DMS 273 treated with DMSO at 0.1 percent for 48 hours (cell line): ENCODE measurements at regions not wholly inside any gene's neighbourhood (a gene's known extent, or its start where the extent isn't known, plus 50 kb on each side); places are given as distances from the start of the nearest gene placed in this dataset.

ENCODE experiments used
- DNase-seq: peaks from one replicate; lab custom pipeline; 2025; lab: John Stamatoyannopoulos, UW

- DNase-seq: no peak
Measured at GRCh38 chr16:51035110-51035498, 116.0 kb downstream of the SALL1 start.

DNA sequence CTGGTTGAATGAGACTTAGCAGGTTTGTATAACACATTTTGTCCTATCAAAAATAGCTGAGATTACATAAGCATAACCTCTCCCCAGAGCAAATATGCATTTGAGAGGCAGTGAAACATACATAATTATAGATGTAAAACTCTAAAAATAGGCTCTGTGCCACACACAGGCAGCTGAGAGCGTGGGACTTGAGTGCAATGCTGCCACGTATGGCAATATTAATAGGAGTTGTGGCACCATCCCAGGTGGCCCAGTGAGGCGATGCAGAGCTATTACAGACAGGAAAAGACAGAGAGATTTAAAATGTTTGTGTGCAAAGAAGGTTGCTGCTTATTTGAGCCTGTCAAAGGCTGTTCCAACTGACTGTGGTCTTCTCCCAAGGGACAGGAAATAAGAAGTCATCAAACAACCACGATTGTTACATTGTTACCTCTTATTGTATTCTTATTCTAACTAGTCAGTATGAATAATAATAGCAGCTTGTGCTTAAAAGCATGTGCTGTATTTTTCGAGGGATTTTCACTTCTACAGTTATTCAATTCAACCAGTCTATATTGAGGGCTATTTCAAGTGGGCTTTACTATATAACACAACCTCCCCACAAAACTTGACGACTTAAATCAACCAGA, 116.5 kb downstream of the SALL1 start:
- no peak for DNase-seq

DNA sequence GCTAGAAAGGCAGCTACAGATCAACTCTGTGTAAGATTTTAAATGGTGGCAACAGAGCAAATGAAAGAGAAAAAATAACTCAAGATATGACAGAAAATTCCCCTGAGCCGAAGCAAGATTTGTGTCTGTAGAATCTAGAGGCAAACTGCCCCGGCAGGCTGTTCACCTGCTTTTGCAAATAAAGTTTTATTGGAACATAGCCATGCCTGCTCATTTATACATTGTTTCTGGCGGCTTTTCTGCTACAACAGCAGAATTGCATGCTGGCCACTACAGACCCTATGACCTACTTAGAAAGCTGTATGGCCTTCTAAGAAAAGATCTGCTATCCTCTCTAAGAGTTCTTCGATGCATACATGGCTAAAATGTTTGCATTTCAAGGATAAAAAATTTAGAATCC, 119.5 kb downstream of the SALL1 start:
- no peak for DNase-seq

DNA sequence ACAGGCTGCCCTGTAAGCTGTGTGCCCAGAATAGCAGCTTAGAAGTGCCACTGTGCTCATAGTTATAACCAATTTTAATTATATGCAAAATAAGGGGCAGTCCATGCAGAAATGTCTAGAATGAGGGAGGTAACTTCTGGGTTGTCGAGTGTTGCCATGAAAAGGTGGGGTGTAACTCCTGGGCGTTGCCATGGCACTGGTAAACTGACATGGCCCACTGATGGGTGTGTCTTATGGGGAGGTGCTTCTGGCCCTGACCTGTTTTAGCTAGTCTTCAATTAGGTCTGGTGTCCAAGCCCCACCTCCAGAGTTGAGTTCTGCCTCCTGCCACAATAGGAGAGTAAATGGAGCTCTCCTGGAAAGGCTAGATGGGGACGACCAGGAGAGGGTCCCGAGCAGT, 120.6 kb downstream of the SALL1 start:
- no peak for DNase-seq

- no peak for DNase-seq
Measured at GRCh38 chr16:51025588-51026290, 125.3 kb downstream of the SALL1 start.

- DNase-seq: no peak
Measured at GRCh38 chr16:51024703-51025102, 126.4 kb downstream of the SALL1 start.

DNA sequence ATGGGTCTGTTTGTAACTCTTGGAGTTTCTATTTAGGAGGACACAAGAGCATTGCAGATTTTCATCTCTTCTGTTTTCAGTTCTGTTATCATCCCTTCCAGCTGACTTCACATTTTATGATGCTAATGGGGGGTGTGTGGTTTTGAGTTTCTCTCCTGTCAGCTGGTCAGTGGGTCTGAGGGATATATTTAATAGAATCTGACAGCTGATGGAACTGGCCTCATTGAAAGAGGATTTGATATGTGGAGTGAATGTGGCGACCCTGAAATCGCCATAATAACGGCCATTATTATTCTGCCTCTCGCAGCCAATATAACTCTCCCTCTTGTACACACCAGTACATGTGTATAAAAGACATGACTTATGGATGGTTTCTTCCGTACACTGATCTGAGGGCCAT, 128.1 kb downstream of the SALL1 start:
- DNase-seq: no peak

GRCh38 chr16:51019617-51020016, 131.5 kb downstream of the SALL1 start:
- DNase-seq: no peak

DNA sequence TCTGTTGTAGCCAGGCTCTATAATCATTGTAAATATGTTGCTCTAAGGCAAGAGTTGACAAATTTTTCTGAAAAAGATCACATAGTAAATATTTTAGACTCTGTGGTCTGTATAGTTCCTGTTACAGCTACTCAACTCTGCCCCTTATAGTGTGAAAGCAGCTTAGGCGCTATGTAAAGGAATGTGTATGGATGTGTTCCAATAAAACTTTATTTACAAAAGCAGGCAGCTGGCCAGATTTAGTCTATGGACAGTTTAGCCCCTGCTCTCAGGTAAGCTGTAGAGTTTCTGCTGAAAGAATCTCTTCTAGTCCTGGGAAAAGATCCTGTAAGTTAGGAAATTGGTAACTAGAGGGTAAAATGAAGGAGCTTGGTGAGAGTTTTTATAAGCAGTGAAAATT, 133.1 kb downstream of the SALL1 start:
- no peak for DNase-seq

DNA sequence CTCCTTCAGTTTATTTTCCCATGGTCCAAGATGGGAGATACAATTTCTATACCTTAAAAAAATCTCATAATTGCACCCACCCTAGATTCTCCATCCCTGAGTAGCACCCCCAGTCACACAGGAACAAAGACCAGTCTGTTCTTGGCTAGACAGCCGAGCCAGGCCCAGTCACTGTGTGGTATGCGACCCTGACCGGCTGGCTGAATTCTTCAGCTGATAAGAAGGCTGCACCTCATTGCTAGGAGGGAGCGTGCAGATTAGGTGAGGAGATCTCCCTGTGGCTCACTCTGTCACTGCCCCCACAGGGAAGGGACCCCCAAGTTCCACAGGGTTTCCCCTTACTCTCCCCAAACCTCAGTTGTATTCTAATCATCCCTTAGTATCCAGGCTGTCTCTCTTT, 138.7 kb downstream of the SALL1 start:
- no peak for DNase-seq

- no peak for DNase-seq
Measured at GRCh38 chr16:51010817-51011216, 140.3 kb downstream of the SALL1 start.

DNA sequence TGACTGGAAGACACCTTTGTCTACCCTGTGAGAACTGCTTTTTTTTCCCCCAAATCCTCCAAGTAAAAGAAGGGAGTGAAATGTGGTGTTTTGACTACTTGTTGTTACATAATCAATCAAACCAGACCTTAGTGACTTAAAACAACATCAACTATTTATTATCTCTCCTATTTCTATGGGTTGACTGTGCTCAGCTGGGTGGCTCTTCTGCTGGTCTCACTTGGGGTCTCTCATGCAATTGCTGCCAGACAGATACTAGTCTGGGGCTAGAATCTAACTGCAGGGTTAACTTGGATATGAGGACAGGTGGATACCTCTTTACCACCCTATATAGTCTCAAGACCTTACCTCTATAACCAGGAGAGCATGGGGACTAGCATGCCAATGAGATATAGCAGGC, 141.3 kb downstream of the SALL1 start:
- no peak for DNase-seq

DNA sequence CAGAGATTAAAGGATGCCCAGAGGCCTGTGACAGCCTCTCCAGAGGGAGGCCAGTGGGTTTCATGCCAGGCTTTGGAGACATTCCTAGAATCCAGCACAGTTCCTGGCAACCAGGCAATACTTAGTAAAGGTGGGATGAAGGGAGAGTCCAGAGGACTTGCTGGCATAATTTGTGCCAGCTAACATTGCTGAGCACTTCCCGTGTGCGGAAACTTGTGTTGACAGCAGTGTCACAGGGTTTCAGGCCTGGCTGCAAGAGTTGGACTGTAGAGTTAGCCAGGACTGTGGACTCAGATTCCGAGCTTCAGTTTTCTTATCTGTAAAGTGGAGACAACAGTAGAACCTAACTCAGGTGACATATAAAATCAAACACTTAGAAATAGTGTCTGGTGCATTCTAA, 141.7 kb downstream of the SALL1 start:
- no peak for DNase-seq

DNA sequence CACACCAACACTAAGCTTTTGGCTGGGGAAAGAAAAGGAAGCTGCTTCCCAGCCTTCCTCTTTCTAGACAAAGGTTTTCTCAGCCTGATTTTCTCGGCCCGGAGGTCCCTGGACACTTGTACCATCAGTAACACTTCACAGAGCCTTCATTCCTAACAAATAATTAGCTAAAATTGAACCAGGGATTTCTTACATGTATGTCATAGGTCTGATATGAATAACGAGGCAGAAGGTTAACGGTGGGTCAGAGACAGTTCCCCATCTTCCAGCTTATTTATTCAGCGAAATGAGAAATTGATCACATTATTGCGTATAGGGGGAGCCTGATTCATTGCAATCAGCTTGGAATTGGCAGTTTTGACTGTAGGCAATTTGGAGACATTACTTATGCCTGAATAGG, 142.5 kb downstream of the SALL1 start:
- no peak for DNase-seq

DNA sequence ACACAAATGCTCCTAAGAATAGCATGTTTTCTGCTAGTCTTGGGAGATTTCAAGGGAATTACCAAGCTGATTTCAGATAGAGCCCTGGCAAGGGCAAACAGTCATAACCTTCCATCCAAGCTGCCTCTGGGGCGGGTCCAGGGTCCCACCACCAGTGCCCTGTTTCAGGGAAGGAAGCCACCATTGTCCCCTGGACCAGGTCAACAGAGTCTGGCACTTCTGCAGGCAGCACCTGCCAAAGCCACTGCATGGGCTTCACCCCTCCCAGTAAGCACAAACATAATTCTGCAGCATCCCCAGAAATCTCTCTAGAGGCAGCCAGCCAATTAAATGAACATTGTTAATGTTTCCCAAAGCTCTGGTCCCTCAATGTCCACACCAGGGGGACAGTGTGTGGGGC, 143.0 kb downstream of the SALL1 start:
- no peak for DNase-seq

DNA sequence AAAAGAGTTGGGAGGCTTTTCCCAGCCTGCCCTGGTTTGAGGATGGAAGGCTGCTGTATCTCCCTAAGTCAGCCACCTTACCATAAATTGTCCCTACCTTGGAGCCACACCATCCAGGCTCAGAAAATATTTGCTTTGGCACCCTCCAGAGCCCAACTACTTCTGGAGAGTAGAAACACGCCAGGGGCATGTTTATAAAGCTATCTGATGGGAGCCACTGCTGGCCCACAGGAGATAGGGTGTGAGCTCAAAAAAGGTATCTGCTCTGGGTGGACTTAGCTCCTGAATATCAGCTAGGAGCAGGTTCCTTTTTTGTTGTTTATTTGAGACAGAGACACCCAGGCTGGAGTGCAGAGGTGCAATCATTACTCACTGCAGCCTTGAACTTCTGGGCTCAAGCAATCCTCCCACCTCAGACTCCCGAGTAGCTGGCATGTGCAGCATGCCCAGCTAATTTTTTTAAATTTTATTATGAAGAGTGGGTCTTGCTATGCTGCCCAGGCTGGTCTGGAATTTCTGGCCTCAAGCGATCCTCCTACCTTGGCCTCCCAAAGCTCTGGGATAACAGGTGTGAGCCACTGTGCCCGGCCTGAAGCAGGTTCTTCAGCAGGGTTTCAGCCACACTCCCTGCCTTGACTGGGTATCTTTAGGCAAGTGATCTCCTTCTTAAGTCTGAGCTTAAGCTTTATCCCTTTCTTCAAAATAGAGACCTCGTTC, 147.1 kb downstream of the SALL1 start:
- DNase-seq: no peak

- no peak for DNase-seq
Measured at GRCh38 chr16:51002881-51003490, 148.1 kb downstream of the SALL1 start.

DNA sequence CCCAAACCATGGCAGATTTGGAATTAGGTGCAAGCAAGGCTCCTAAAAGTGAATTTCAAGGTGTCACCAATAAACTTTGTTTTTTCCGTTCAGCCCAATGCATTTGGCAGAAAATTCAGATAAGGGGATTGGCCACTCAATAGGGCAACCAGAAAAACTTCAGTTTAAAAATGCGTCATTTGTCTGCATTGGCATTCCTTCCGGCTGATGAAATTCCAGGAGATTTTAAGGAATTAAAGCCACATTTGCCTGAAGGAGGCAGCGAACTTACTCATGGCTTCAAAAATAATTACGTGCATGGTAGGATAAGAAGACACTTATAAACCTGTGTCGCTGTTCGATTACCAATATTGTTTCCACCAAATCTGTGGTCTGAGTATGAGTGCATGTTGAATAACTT, 151.9 kb downstream of the SALL1 start:
- DNase-seq: no peak

DNA sequence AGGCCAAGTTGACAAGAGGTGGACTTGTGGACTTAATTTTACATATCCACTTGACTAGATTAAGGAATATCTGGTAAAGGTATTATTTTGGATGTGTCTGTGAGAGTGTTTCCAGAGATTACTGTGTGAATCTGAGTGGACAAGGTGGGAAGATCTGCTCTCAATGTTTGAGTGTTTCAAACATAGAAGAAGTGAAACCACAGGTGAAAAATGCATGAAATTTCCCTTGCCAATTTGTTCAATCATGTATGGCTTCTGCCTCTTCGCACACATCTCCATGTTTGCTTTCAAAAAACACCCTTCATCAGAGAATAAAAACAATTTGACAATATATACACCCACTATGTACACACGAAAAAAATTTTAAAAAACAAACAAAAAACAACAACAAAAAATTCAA, 152.7 kb downstream of the SALL1 start:
- no peak for DNase-seq

- no peak for DNase-seq
Measured at GRCh38 chr16:50997679-50998078, 153.4 kb downstream of the SALL1 start.

- DNase-seq: no peak
Measured at GRCh38 chr16:50996830-50997186, 154.3 kb downstream of the SALL1 start.

DNA sequence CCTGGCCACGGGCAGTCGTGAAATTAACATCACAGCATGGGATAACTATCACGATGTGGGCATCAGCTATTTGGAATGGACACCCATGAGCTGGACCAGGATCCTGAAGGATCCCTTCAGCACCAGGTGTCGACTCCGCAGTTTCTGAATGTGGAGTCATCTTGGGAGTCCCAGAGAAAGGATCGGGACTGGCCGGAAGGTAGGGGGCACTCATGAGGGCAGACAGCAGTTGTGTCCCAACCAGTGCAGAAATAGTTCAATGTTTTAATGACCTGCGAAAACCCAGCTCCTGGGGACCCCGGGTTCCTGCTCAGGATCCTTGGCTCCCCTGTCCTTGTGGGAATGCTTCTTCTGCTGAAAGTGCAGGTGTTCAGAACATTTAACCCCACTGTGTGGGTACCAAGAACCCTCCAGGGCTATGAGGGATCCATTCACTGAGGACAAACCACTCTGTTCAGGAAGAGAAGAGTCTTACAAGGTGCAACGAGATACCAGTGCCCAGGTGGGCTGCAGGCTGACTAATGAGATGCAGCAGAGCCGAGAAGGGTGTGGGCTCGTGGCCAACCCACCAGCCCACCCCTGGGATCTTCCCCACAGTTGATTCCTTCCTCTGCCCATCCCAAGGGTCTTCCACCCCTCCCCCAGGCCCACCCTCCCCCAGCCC, 154.8 kb downstream of the SALL1 start:
- no peak for DNase-seq

DNA sequence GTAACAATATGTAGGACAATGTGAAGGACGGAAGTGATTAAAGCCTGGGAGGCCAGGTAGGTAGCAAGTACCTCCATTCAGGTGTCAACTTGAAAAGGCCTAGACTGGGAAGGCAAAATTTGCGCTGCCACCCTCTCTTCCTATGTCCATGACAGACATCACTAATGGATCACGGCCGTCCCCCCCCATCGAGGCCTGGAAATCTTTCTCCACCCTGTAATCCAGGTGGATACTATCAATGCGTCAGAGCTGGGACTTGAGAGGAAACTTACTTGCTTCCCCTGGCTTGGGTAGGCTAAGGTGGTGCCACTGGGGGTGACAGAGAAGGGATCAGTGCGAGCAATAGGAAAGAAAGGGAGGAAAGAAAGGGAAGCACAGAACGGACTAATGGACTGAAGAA, 156.1 kb downstream of the SALL1 start:
- DNase-seq: no peak
